Stimulated activated effector memory CD8-positive, alpha-beta T cell treated with anti-CD3 and anti-CD28 coated beads, Interleukin-12 subunit alpha, Interleukin-12 subunit beta, amount 100 ng/mL, for 72 hours (primary cell): ENCODE measurements at regions not wholly inside any gene's neighbourhood (a gene's known extent, or its start where the extent isn't known, plus 50 kb on each side); places are given as distances from the start of the nearest gene placed in this dataset.
"Not testable (repeated sequence)": the region's sequence is repeated elsewhere in the genome, so short reads cannot be mapped to it uniquely, and the experiment has no call there.

Source experiments
- ATAC-seq: fragments of 150-1000 bp; cut with Tn5 transposase; 2 replicates; pipeline ENCODE4 v1.10.0; 2021
- DNase-seq, 2 donors: peaks; one replicate each; pipeline ENCODE4 v3.0.0; 2021 to 2022; ENCODE audit warnings: low spot score in 2 of 2
- H3K27ac Mint-ChIP-seq: one replicate; pipeline ENCODE4 v1.8.0; 2022; ENCODE audit warnings: mild to moderate bottlenecking, mixed read lengths
- H3K36me3 Mint-ChIP-seq: one replicate; pipeline ENCODE4 v1.8.0; 2022; ENCODE audit warnings: mild to moderate bottlenecking, mixed read lengths
- H3K4me1 Mint-ChIP-seq: one replicate; pipeline ENCODE4 v1.8.0; 2022; ENCODE audit warnings: mixed read lengths
- H3K4me3 Mint-ChIP-seq: one replicate; pipeline ENCODE4 v1.8.0; 2022; ENCODE audit warnings: mild to moderate bottlenecking, mixed read lengths
- H3K9me3 Mint-ChIP-seq: one replicate; pipeline ENCODE4 v1.8.0; 2022; ENCODE audit warnings: mixed read lengths

- H3K36me3 Mint-ChIP-seq, DNase-seq, H3K9me3 Mint-ChIP-seq, H3K27ac Mint-ChIP-seq, ATAC-seq, H3K4me1 Mint-ChIP-seq, H3K4me3 Mint-ChIP-seq: not testable (repeated sequence)
Observed at GRCh38 chr22:23443905-23444304, 136.2 kb downstream of the IGLL1 start.

DNA sequence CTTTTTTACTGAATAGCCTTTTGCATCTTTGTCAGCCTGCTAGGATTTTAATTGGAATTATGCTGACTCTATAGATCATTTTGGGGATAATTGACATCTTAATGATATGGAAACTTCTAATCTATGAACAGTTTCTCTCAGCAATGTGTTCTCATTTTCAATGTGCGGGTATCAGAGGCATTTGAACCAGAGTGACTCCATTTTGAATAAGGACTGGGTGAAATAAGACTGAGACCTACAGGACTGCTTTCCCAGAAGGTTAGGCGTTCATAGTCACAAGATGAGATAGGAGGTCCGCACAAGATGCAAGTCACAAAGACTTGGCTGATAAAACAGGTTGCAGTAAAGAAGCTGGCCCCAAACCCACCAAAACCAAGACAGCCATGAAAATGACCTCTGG is 140.5 kb downstream of the IGLL1 start:
- not testable (repeated sequence) for DNase-seq, H3K9me3 Mint-ChIP-seq, ATAC-seq

DNA sequence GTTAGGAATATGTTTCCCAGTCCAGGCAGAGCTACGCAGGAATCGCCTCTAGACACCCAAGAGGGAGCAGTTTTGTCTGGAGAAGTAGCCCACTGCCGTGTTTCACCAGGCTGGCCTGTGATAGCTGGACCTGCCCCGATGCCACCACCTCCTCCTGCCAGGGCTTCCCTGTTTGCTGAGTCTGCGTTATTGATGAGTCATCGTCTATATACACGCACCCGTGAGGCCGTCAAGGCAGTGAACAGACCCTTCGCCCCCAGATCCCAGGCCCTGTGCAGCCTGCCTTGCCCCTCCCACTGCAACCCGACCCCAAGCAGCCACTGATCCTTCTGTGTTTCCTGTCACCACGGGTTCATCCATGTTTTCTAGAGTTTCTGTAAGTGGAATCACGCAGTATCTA is 141.9 kb downstream of the IGLL1 start:
- peaks cover 3% of the 10 kb centered on the region for H3K4me1 Mint-ChIP-seq
- H3K36me3 Mint-ChIP-seq = no peaks in the 10 kb centered on the region
- H3K9me3 Mint-ChIP-seq = peaks cover 2% of the 10 kb centered on the region
- ATAC-seq (no peak), DNase-seq (no peak)
- H3K27ac Mint-ChIP-seq = no peak overlapping the region
- H3K4me3 Mint-ChIP-seq = no peak overlapping the region

More for the DNA sequence above, 140.5 kb downstream of the IGLL1 start:
- H3K27ac Mint-ChIP-seq, H3K4me1 Mint-ChIP-seq, H3K4me3 Mint-ChIP-seq, H3K36me3 Mint-ChIP-seq: not testable (repeated sequence)

- H3K4me1 Mint-ChIP-seq = peaks cover 6% of the 10 kb centered on the region
- H3K4me3 Mint-ChIP-seq = no peak overlapping the region
- peaks cover 2% of the 10 kb centered on the region for H3K9me3 Mint-ChIP-seq
- DNase-seq (no peak), ATAC-seq (no peak)
- no peak overlapping the region for H3K27ac Mint-ChIP-seq
- H3K36me3 Mint-ChIP-seq = no peaks in the 10 kb centered on the region
Observed at GRCh38 chr22:23437779-23438178, 142.3 kb downstream of the IGLL1 start.

GRCh38 chr22:23437107-23437395 is 143.0 kb downstream of the IGLL1 start:
- H3K27ac Mint-ChIP-seq, H3K4me1 Mint-ChIP-seq, H3K4me3 Mint-ChIP-seq, H3K9me3 Mint-ChIP-seq, DNase-seq, ATAC-seq, H3K36me3 Mint-ChIP-seq: not testable (repeated sequence)

DNA sequence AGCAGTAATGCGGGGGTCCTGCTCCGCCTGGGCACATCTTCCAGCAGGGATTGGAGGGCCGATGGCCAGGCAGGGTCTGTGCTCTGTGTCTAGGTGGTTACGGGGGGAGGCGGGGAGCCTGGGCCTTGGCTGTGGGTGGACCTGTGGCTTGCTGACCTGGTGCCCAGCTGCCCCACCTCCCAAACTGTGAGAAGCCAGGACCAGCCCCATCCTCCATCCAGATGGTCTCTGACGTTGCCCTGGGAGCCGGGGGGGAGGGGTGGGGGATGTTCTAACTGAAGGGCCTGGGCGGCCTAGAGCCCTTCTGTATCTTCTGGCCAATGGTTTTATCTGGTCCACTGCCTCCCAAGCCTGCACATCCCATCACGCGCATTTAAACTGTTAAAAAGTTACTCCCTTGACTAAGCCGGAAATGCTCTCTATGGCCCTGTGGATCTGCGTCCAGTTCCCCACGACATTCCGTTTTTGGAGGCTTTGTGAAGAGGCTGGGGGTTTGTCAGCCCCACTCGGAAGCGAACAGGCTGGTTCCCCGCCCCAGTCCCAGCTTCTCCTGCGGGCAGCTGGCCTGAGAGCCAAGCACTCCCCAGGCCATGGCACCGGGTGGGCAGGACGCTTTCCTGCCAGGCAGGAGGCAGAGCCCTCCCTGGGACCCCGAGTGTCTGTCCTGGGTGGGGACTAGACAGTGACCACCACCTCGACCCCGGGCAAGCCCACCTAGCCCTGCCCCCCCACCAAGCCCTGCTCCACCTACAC is 143.6 kb downstream of the IGLL1 start:
- not testable (repeated sequence) for ATAC-seq, DNase-seq, H3K27ac Mint-ChIP-seq, H3K4me3 Mint-ChIP-seq, H3K9me3 Mint-ChIP-seq, H3K36me3 Mint-ChIP-seq
- H3K4me1 Mint-ChIP-seq = peaks cover 10% of the 10 kb centered on the region

- peaks cover 11% of the 10 kb centered on the region for H3K4me1 Mint-ChIP-seq
- not testable (repeated sequence) for DNase-seq, H3K27ac Mint-ChIP-seq, H3K4me3 Mint-ChIP-seq, H3K36me3 Mint-ChIP-seq, ATAC-seq, H3K9me3 Mint-ChIP-seq
Observed at GRCh38 chr22:23435186-23435585, 144.9 kb downstream of the IGLL1 start.

- H3K36me3 Mint-ChIP-seq, H3K4me3 Mint-ChIP-seq, H3K27ac Mint-ChIP-seq, ATAC-seq, H3K9me3 Mint-ChIP-seq, DNase-seq: not testable (repeated sequence)
- peaks cover 11% of the 10 kb centered on the region for H3K4me1 Mint-ChIP-seq
Observed at GRCh38 chr22:23434198-23434830, 145.8 kb downstream of the IGLL1 start.

DNA sequence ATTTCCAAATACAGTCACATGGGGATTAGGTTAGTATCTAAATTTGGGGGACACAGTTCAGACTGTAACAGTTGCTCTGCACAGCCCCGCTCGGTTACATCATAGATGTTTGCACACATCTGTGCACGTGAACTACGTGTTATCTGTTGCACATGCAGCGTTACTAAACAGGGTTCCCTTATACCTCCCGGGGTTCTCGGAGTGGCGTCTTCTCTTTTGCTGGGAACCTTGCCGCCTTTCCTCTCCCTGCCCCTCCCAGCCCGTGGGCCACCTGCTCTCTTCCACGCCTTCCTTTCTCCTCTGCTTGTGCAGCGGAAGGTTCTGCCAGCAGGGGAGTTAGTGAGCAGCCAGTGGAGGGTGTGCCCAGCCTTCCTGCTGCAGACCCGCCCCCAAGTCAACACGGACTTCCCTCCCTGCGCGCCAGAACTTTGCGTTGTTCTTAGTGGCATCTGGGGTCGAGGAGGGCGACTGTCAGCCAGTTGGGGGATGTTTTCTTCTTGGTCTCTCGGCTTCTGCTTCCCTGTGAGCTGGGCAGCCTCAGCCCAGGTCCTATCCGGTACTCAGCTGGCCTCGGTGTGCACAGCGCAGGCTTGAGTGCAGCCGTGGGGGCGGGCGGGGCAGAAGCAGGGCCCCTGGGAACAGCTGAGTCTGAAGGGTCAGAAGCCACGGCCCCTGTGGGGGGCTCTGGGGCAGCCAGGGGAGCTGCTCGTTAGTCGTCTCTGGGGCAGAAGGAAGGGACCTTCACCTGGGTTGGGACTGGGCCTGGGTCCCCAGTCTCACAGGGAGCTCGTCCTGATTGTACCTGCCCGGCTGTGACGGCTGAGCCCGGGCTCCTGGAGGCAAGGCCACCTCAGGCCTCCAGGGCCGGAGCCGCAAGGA is 146.7 kb downstream of the IGLL1 start:
- not testable (repeated sequence) for DNase-seq, H3K27ac Mint-ChIP-seq, H3K36me3 Mint-ChIP-seq
- peak overlapping the region; percentile 50 for H3K4me3 Mint-ChIP-seq
- peaks cover 11% of the 10 kb centered on the region for H3K4me1 Mint-ChIP-seq
- ATAC-seq = peak; percentile 84
- H3K9me3 Mint-ChIP-seq = peaks cover 13% of the 10 kb centered on the region

DNA sequence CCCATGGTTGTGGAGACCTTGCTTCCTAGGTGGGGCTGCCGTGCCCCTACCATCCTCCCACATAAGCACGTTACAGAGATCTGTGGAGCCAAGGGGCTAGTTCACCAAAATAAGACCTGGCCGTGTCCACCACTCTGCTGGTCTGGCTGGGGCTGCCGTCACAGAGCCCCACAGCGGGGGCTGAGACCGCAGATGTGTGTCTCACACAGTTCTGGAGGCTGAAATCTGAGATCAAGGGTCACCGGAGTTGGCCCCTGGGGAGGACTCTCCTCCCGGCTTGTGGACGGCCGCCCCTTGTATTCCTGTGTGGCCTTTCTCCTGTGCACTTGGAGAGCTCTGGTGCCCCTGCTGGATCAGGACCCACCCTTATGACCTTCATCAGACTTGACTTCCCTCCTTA is 147.4 kb downstream of the IGLL1 start:
- not testable (repeated sequence) for H3K27ac Mint-ChIP-seq, H3K36me3 Mint-ChIP-seq, ATAC-seq, DNase-seq
- H3K4me3 Mint-ChIP-seq = peak overlapping the region; percentile 50
- H3K4me1 Mint-ChIP-seq = peaks cover 11% of the 10 kb centered on the region
- peaks cover 14% of the 10 kb centered on the region for H3K9me3 Mint-ChIP-seq

GRCh38 chr22:23431337-23432072 is 148.6 kb downstream of the IGLL1 start:
- Mint-ChIP-seq H3K9me3 (peaks cover 14% of the 10 kb centered on the region), H3K27ac (no peak overlapping the region), H3K4me1 (peaks cover 11% of the 10 kb centered on the region), H3K36me3 (no peaks in the 10 kb centered on the region), H3K4me3 (no peak overlapping the region)
- DNase-seq = no peak
- ATAC-seq = no peak

GRCh38 chr22:23424551-23425068 is 155.5 kb downstream of the IGLL1 start:
- not testable (repeated sequence) for H3K27ac Mint-ChIP-seq

DNA sequence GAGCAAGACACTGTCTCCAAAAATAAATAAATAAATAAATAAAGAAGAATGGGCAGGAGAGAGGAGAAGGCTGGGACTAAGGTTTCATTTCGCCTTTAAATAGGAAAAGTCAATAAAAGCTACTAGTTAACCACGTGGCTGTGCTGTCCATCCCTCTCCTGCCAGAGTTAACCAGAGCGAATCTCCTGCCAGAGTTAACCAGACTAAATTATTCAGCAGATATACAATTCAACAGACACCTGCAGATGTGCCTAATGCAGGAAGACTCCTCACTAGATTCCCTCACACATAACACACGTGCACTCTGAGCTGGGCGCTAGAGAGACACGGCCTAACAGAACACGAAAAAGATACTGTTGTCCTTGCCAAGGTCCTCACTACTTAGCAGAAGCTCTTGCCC is 156.1 kb downstream of the IGLL1 start:
- H3K36me3 Mint-ChIP-seq = no peaks in the 10 kb centered on the region
- DNase-seq (no peak), ATAC-seq (no peak)

More at GRCh38 chr22:23424551-23425068, 155.5 kb downstream of the IGLL1 start:
- not testable (repeated sequence) for H3K4me3 Mint-ChIP-seq, H3K9me3 Mint-ChIP-seq, DNase-seq, H3K4me1 Mint-ChIP-seq, ATAC-seq, H3K36me3 Mint-ChIP-seq

GRCh38 chr22:23422281-23422680 is 157.8 kb downstream of the IGLL1 start:
- not testable (repeated sequence) for H3K4me1 Mint-ChIP-seq, DNase-seq, H3K27ac Mint-ChIP-seq, ATAC-seq, H3K36me3 Mint-ChIP-seq, H3K9me3 Mint-ChIP-seq, H3K4me3 Mint-ChIP-seq

More for the DNA sequence above, 156.1 kb downstream of the IGLL1 start:
- Mint-ChIP-seq H3K4me3 (no peak overlapping the region), H3K4me1 (no peaks in the 10 kb centered on the region), H3K27ac (no peak overlapping the region), H3K9me3 (peaks cover 4% of the 10 kb centered on the region)

GRCh38 chr22:23421300-23421699 is 158.8 kb downstream of the IGLL1 start:
- DNase-seq, ATAC-seq, H3K4me3 Mint-ChIP-seq, H3K4me1 Mint-ChIP-seq, H3K9me3 Mint-ChIP-seq, H3K36me3 Mint-ChIP-seq, H3K27ac Mint-ChIP-seq: not testable (repeated sequence)
